KMS-11 (cell line): ENCODE measurements at regions not wholly inside any gene's neighbourhood (a gene's known extent, or its start where the extent isn't known, plus 50 kb on each side); places are given as distances from the start of the nearest gene placed in this dataset.

Experiments
- H2AFZ ChIP-seq: fragments of 200-600 bp; sonication (generic); 2 replicates; pipeline ENCODE4 v1.6.1; 2016; ENCODE audit warnings: antibody characterized with exemption, mixed run types, low read depth
- H3K27ac ChIP-seq: fragments of 200-600 bp; sonication (generic); 2 replicates; pipeline ENCODE4 v1.6.1; 2016; ENCODE audit warnings: mild to moderate bottlenecking, mixed run types
- H3K27me3 ChIP-seq: fragments of 200-600 bp; sonication (generic); 2 replicates; pipeline ENCODE4 v1.6.1; 2017; ENCODE audit warnings: mild to moderate bottlenecking, low read depth, mixed run types, moderate library complexity; ENCODE audit not compliant: insufficient read depth
- H3K36me3 ChIP-seq: fragments of 200-600 bp; sonication (generic); 2 replicates; pipeline ENCODE4 v1.6.1; 2017; ENCODE audit warnings: mild to moderate bottlenecking, mixed run types; ENCODE audit not compliant: insufficient read depth
- H3K4me1 ChIP-seq: fragments of 200-600 bp; sonication (generic); 2 replicates; pipeline ENCODE4 v1.6.1; 2016; ENCODE audit warnings: mild to moderate bottlenecking, low read depth, mixed run types; ENCODE audit not compliant: poor library complexity, severe bottlenecking
- H3K4me2 ChIP-seq: fragments of 200-600 bp; sonication (generic); 2 replicates; pipeline ENCODE4 v1.7.0; 2016; ENCODE audit warnings: mild to moderate bottlenecking, mixed run types
- H3K4me3 ChIP-seq: fragments of 200-600 bp; sonication (generic); IDR thresholded peaks from 2 replicates; pipeline ENCODE4 v1.6.1; 2017; ENCODE audit warnings: low read depth, low read length, mixed read lengths; ENCODE audit not compliant: insufficient read depth
- H3K79me2 ChIP-seq: fragments of 200-600 bp; sonication (generic); 2 replicates; pipeline ENCODE4 v1.6.1; 2016; ENCODE audit warnings: low read depth, mixed run types; ENCODE audit not compliant: insufficient read depth
- H3K9ac ChIP-seq: fragments of 200-600 bp; sonication (generic); 2 replicates; pipeline ENCODE4 v1.6.1; 2016; ENCODE audit warnings: mild to moderate bottlenecking, mixed run types
- H4K20me1 ChIP-seq: fragments of 200-600 bp; sonication (generic); 2 replicates; pipeline ENCODE4 v1.6.1; 2016; ENCODE audit warnings: mild to moderate bottlenecking, mixed run types; ENCODE audit not compliant: insufficient read depth
- TF ChIP-seq, protein P1 (sequence below): fragments of 200-600 bp; sonication (generic); conservative IDR thresholded peaks from 2 replicates; pipeline ENCODE4 v1.6.1; 2017; ENCODE audit warnings: low read depth, mild to moderate bottlenecking, antibody characterized with exemption, low read length, moderate library complexity, mixed read lengths

DNA sequence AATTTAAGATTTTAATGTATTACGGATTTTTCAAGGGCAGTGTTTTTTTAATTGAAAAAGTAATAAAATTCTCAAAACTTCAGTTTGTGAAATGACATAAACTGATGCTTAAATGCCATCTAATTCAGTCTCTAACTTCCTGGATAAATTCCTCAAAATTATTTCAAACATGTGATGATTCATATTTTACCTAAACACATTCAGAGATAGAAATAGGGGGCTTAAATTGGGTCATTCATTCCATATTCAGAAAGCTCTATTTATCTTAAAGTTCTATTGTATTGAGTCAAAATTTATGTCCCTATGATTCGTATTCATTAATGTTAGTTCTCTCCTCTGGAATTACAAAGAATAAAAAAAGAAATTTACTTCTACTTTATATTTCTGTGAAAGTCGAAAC, 713.6 kb upstream of the CHRM3 start:
- TF ChIP-seq, protein P1, sequence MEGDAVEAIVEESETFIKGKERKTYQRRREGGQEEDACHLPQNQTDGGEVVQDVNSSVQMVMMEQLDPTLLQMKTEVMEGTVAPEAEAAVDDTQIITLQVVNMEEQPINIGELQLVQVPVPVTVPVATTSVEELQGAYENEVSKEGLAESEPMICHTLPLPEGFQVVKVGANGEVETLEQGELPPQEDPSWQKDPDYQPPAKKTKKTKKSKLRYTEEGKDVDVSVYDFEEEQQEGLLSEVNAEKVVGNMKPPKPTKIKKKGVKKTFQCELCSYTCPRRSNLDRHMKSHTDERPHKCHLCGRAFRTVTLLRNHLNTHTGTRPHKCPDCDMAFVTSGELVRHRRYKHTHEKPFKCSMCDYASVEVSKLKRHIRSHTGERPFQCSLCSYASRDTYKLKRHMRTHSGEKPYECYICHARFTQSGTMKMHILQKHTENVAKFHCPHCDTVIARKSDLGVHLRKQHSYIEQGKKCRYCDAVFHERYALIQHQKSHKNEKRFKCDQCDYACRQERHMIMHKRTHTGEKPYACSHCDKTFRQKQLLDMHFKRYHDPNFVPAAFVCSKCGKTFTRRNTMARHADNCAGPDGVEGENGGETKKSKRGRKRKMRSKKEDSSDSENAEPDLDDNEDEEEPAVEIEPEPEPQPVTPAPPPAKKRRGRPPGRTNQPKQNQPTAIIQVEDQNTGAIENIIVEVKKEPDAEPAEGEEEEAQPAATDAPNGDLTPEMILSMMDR = no peak
- H3K9ac ChIP-seq = no peak overlapping the region
- no peak overlapping the region for H3K27ac ChIP-seq
- H3K4me3 ChIP-seq = no peak overlapping the region
- H3K27me3 ChIP-seq = no peaks in the 10 kb centered on the region
- no peaks in the 10 kb centered on the region for H4K20me1 ChIP-seq
- H3K4me2 ChIP-seq = no peak overlapping the region
- H3K4me1 ChIP-seq = no peaks in the 10 kb centered on the region
- H3K79me2 ChIP-seq = no peaks in the 10 kb centered on the region
- no peak overlapping the region for H2AFZ ChIP-seq
- no peaks in the 10 kb centered on the region for H3K36me3 ChIP-seq

DNA sequence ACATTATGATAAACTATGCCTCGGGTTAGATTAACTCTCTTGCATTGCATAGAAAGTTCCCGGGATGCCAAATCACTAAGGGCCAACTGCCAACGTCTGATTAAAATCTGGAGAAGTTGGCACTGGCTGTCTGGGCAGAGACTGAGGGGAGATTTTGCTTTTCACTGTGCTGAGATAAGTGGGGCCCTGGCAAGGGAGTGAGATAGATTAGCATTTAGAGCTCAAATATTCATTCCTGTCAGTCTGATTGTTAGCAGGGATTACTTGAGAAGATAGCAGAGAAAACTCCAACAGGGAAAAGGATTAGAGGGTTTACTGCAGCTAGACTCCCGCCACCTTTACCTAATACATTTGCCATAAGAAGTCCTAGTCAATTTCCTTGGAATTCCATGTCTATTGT, 714.1 kb upstream of the CHRM3 start:
- H3K79me2 ChIP-seq = no peaks in the 10 kb centered on the region
- no peaks in the 10 kb centered on the region for H3K4me1 ChIP-seq
- no peak overlapping the region for H3K4me3 ChIP-seq
- H3K4me2 ChIP-seq = no peak overlapping the region
- no peak overlapping the region for H2AFZ ChIP-seq
- TF ChIP-seq, protein P1 = no peak
- H4K20me1 ChIP-seq = no peaks in the 10 kb centered on the region
- H3K9ac ChIP-seq = no peak overlapping the region
- H3K27ac ChIP-seq = no peak overlapping the region
- no peaks in the 10 kb centered on the region for H3K27me3 ChIP-seq
- H3K36me3 ChIP-seq = no peaks in the 10 kb centered on the region

DNA sequence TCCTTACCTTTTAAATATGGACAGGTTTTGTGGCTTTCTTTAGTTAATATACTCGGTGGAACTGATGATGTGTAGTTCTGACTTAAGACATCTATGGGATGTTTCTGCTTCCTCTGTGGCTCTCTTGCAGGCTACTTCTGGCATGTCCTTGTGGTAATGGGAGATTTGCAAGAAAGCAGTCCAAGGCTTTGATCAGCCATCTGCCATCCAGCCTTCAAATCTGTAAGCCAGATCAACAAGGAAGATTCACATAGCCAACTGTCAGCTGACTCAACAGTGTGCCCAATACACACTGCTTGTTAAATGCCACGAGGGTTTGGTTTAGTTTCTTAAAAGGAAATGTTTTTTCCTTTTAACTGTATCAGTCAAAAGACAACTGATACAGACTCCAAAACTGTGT, 722.2 kb upstream of the CHRM3 start:
- Histone ChIP-seq H3K79me2 (no peaks in the 10 kb centered on the region), H3K4me3 (no peak overlapping the region), H3K9ac (no peak overlapping the region), H3K4me2 (no peak overlapping the region), H3K27ac (no peak overlapping the region), H3K4me1 (no peaks in the 10 kb centered on the region), H4K20me1 (no peaks in the 10 kb centered on the region), H3K36me3 (no peaks in the 10 kb centered on the region), H3K27me3 (no peaks in the 10 kb centered on the region), H2AFZ (no peak overlapping the region)
- TF ChIP-seq, protein P1 = no peak

DNA sequence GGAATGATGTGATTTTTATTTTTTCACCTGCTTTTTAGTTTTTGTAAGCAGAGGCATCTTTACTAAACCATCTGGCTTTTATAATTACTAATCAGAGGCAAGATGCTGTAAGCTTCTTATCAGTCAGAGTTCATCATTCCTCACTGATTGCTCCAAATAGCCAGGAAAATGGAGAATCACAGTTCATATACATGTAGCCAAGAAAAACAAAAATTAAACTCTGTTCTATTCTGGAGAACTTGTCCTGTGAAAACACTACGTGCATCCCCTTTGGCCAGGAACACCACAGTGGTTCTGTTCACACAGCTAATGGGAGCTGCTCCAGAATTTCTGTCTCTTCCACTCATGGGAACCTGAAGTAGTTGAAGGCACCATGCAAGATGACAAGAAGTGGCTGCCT, 725.5 kb upstream of the CHRM3 start:
- Histone ChIP-seq H3K79me2 (no peaks in the 10 kb centered on the region), H3K27ac (no peak overlapping the region), H2AFZ (no peak overlapping the region), H3K4me3 (no peak overlapping the region), H3K36me3 (no peaks in the 10 kb centered on the region), H3K4me1 (no peaks in the 10 kb centered on the region), H3K9ac (no peak overlapping the region), H3K27me3 (no peaks in the 10 kb centered on the region), H4K20me1 (no peaks in the 10 kb centered on the region), H3K4me2 (no peak overlapping the region)
- TF ChIP-seq, protein P1 = no peak

DNA sequence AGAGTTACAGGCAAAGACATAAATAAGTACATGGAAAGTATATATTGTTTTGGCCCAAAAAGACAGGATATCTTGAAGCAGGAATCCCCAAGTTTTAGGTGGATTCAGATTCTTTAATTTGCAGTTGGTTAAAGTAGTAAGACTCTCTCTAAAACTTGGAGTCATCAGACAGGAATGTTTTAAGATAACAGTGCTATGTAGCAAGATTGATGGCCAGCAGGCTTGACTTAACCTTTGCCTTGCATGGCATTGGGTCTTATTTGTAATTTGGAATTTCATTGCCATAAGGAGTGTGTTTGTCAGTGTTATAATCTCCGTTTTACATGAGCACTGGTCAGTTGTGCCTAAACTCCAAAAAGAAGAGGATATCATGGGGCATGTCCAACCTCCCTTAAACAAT, 727.6 kb upstream of the CHRM3 start:
- Histone ChIP-seq H3K9ac (no peak overlapping the region), H4K20me1 (no peaks in the 10 kb centered on the region), H3K79me2 (no peaks in the 10 kb centered on the region), H3K27ac (no peak overlapping the region), H3K4me1 (peaks cover 17% of the 10 kb centered on the region), H3K27me3 (no peaks in the 10 kb centered on the region), H2AFZ (no peak overlapping the region), H3K4me3 (no peak overlapping the region), H3K36me3 (no peaks in the 10 kb centered on the region), H3K4me2 (no peak overlapping the region)
- TF ChIP-seq, protein P1 = no peak
